Mucosa of descending colon (tissue), 3 donors: ENCODE measurements at regions not wholly inside any gene's neighbourhood (a gene's known extent, or its start where the extent isn't known, plus 50 kb on each side); places are given as distances from the start of the nearest gene placed in this dataset.

Source experiments
- ATAC-seq: fragments of 200-7000 bp; cut with Tn5 transposase; one replicate; pipeline ENCODE4 v1.9.1; 2020; ENCODE audit warnings: mild to moderate bottlenecking, moderate library complexity
- DNase-seq, 3 donors: peaks; one replicate each; pipeline ENCODE4 v3.0.0-alpha.2; 2020
- H3K36me3 ChIP-seq: fragments of 200-600 bp; one replicate; pipeline ENCODE4 v1.8.0; 2021; ENCODE audit warnings: low read depth, mild to moderate bottlenecking
- H3K4me1 ChIP-seq: fragments of 200-600 bp; one replicate; pipeline ENCODE4 v1.8.0; 2021; ENCODE audit warnings: low read depth, mild to moderate bottlenecking
- H3K4me3 ChIP-seq: fragments of 200-600 bp; one replicate; pipeline ENCODE4 v1.8.0; 2021; ENCODE audit warnings: mild to moderate bottlenecking
- H3K9me3 ChIP-seq: fragments of 200-600 bp; one replicate; pipeline ENCODE4 v1.8.0; 2021; ENCODE audit warnings: mild to moderate bottlenecking
- intact Hi-C, 2 donors: fragments of 100-400 bp; cut with DNase I in 1 of 2; cut with micrococcal nuclease in 1 of 2; formaldehyde crosslinking; loops; one replicate each; pipeline versions ENCODE4 v1.11.0 to v1.11.1; 2022; cut with DNase I, micrococcal nuclease
- TF ChIP-seq, protein P1 (sequence below): fragments of 200-600 bp; IDR thresholded peaks from one replicate; pipeline ENCODE4 v1.8.0; 2022; ENCODE audit warnings: antibody characterized with exemption, mild to moderate bottlenecking
- donor health status: DM: no; HTN: no; CAD: no; lungs with moderate emphysema.
- donor health status: DM: no; HTN: no; CAD: no.
- donor health status: DM: no; HTN: yes; CAD: no.

DNA sequence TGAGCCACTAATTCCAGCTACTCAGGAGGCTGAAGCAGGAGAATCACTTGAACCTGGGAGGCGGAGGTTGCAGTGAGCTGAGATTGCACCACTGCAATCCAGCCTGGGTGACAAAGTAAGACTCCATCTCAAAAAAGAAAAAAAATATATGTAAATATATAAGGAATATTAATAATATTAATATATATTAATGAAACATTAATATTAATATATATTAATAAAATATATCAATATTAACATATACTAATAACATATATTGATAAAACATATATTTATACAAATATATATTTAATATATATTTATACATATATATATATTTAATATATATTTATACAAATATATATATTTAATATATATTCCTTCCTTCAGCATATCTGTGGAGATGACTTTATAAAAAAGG is 338.0 kb downstream of the NPIPA8 start:
- DNase-seq (no peak), ATAC-seq (no peak)
- no peaks in the 10 kb centered on the region for H3K36me3 ChIP-seq
- H3K4me3 ChIP-seq: no peak overlapping the region
- intact Hi-C loops: no loop called here
- H3K4me1 ChIP-seq: no peaks in the 10 kb centered on the region
- H3K9me3 ChIP-seq: no peaks in the 10 kb centered on the region
- TF ChIP-seq, protein P1, sequence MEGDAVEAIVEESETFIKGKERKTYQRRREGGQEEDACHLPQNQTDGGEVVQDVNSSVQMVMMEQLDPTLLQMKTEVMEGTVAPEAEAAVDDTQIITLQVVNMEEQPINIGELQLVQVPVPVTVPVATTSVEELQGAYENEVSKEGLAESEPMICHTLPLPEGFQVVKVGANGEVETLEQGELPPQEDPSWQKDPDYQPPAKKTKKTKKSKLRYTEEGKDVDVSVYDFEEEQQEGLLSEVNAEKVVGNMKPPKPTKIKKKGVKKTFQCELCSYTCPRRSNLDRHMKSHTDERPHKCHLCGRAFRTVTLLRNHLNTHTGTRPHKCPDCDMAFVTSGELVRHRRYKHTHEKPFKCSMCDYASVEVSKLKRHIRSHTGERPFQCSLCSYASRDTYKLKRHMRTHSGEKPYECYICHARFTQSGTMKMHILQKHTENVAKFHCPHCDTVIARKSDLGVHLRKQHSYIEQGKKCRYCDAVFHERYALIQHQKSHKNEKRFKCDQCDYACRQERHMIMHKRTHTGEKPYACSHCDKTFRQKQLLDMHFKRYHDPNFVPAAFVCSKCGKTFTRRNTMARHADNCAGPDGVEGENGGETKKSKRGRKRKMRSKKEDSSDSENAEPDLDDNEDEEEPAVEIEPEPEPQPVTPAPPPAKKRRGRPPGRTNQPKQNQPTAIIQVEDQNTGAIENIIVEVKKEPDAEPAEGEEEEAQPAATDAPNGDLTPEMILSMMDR: no peak

DNA sequence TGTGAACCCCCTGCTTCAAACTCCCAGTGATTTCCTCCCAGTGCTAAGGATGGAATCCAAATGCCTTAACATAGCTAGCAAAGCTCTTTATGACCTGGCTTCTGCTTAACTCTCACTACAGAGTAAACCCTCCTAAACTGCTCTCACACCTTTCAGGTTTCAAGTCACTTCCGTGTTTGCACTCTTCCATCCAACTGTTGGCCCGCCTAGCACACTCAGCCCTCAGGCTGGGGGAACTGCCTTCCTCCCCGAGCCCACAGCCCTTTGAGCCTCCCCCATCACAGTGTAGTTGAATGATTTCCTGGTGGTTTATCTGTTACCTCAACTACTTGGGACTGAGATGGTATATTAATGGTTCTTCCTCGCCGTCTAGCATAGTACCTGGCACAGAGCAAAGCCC is 342.5 kb downstream of the NPIPA8 start:
- intact Hi-C loops: no loop called here
- no peak for ATAC-seq

DNA sequence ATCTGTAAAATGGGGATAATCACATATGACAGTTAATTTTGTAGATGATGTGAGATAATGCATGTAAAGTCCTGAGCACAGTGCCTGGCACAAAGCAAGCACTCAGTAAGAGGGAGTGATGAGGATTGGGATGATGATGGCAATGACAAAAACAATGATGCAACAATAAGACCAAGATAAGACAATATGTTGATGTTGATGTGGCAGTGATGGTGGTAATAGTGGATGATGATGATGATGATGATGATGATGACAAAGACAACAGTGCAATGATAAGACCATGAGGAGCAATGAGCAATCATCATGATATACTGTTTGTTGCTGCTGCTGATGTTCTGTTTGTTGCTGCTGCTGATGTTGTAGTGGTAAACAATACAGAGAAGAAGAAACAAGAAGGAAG is 344.1 kb downstream of the NPIPA8 start:
- H3K36me3 ChIP-seq: no peaks in the 10 kb centered on the region
- H3K4me1 ChIP-seq: no peaks in the 10 kb centered on the region
- no peak for ATAC-seq
- intact Hi-C loops: no loop called here
- TF ChIP-seq, protein P1: no peak
- no peaks in the 10 kb centered on the region for H3K9me3 ChIP-seq
- H3K4me3 ChIP-seq: no peak overlapping the region
- DNase-seq: no peak

More for the DNA sequence above, 342.5 kb downstream of the NPIPA8 start:
- no peaks in the 10 kb centered on the region for H3K4me1 ChIP-seq
- DNase-seq: no peak
- H3K9me3 ChIP-seq: no peaks in the 10 kb centered on the region
- no peaks in the 10 kb centered on the region for H3K36me3 ChIP-seq
- TF ChIP-seq, protein P1: no peak
- H3K4me3 ChIP-seq: no peak overlapping the region

DNA sequence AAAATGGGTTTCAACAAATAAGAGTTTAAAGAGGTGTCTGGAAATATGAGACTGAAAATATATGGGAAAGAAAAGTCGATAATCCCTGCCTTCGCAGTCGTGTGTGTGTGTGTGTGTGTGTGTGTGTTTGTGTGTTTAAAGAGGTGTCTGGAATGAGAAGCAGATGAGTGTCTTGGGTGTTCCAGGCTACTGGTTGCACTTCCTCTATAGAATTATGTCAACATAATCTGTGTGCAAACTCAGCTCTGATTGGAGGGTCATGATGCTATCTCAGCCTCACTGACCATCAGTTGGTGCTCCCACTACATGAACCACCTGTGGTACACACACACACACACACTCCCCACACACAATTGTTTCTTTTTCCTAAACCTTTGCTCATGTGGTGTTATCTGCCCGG is 347.3 kb downstream of the NPIPA8 start:
- Histone ChIP-seq H3K36me3 (no peaks in the 10 kb centered on the region), H3K9me3 (no peaks in the 10 kb centered on the region), H3K4me1 (no peaks in the 10 kb centered on the region), H3K4me3 (no peak overlapping the region)
- ATAC-seq (no peak), DNase-seq (no peak)
- TF ChIP-seq, protein P1: no peak
- intact Hi-C loops: no loop called here

DNA sequence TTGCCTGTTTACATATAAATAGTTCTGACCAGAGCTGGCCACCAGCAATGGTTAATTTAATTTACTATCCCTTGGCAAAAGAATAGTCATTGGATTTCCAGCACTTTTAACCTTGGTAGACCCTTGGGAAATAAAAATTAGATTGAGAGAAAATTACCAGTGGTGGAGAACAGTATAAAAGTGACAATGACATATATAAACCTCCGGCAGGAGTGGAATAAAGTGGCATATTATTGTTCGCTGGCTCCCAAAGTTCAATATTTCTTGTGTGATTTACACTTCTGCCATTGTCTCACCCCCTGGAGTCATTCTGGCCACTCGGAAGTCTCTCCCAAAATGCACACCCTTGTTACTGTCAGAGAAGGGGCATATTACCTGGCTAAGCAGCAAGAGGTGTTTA is 347.7 kb downstream of the NPIPA8 start:
- no peak for ATAC-seq
- Histone ChIP-seq H3K4me3 (no peak overlapping the region), H3K4me1 (no peaks in the 10 kb centered on the region), H3K36me3 (no peaks in the 10 kb centered on the region), H3K9me3 (no peaks in the 10 kb centered on the region)
- DNase-seq: no peak
- intact Hi-C loops: no loop called here
- TF ChIP-seq, protein P1: no peak

DNA sequence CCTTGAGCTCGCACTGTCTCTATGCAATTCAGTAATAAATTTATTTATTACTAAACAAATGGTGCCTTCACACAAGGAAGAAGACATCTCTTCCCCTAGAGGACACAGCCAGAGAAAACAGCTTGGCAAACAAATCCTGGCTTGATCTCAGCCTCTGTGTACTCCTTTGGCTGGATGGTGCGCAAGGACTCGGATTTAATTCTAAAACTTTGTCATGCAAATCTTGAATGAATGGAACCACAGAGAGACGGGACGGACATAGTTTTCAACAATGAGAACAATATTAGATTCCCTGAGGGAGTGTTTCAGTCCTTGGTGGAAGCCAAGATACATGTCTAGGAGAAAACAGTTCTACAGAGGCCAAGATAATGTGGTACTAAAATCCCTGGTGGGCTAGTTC is 349.5 kb downstream of the NPIPA8 start:
- no peak for ATAC-seq
- intact Hi-C loops: no loop called here
- no peak for DNase-seq
- Histone ChIP-seq H3K9me3 (no peaks in the 10 kb centered on the region), H3K4me1 (no peaks in the 10 kb centered on the region), H3K36me3 (no peaks in the 10 kb centered on the region), H3K4me3 (no peak overlapping the region)
- TF ChIP-seq, protein P1: no peak
